SK-N-SH treated with all-trans-retinoic acid at 6 μM for 48 hours (cell line): ENCODE measurements at regions not wholly inside any gene's neighbourhood (a gene's known extent, or its start where the extent isn't known, plus 50 kb on each side); places are given as distances from the start of the nearest gene placed in this dataset.

Source experiments
- ARNTL ChIP-seq: fragments of 450-650 bp; formaldehyde crosslinking; IDR thresholded peaks from 2 replicates; pipeline ENCODE4 v1.5.0; 2020; ENCODE audit warnings: low read depth, mild to moderate bottlenecking, moderate library complexity, borderline replicate concordance
- RARB ChIP-seq: fragments of 250-450 bp; sonication (Bioruptor Pico); IDR thresholded peaks from 2 replicates; pipeline ENCODE4 v1.8.0; 2021; ENCODE audit warnings: mild to moderate bottlenecking, moderate library complexity
- TCF4 ChIP-seq: fragments of 250-450 bp; sonication (Bioruptor Pico); IDR thresholded peaks from 2 replicates; pipeline ENCODE4 v1.8.0; 2021; ENCODE audit warnings: mild to moderate bottlenecking, moderate library complexity, borderline replicate concordance
- ZFP30 ChIP-seq: fragments of 450-650 bp; formaldehyde crosslinking; IDR thresholded peaks from 2 replicates; pipeline ENCODE4 v1.5.0; 2022; ENCODE audit warnings: mild to moderate bottlenecking, moderate library complexity
- TF ChIP-seq, protein P1 (sequence below): fragments of 250-450 bp; sonication (Bioruptor Pico); IDR thresholded peaks from 2 replicates; pipeline ENCODE4 v1.8.0; 2020; ENCODE audit warnings: mild to moderate bottlenecking, moderate library complexity, borderline replicate concordance
- TF ChIP-seq, protein P2 (sequence below): fragments of 250-450 bp; sonication (Bioruptor Pico); IDR thresholded peaks from 2 replicates; pipeline ENCODE4 v1.5.1; 2021; ENCODE audit warnings: mild to moderate bottlenecking, moderate library complexity
- TF ChIP-seq, protein P3 (sequence below): fragments of 250-450 bp; sonication (Bioruptor Pico); IDR thresholded peaks from 2 replicates; pipeline ENCODE4 v1.5.1; 2020; ENCODE audit warnings: low read depth, mild to moderate bottlenecking, moderate library complexity

DNA sequence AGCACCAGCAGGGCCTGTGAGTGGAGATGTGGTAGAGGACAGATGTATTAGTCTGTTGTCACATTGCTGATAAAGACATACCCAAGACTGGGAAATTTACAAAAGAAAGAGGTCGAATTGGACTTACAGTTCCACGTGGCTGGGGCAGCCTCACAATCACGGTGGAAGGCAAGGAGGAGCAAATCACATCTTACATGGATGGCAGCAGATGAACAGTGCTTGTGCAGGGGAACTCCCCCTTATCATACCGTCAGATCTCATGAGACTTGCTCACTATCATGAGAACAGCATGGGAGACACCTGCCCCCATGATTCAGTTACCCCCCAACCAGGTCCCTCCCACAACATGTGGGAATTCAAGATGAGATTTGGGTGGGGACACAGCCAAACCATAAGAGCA, 361.9 kb downstream of the VRK1 start:
- TF ChIP-seq TCF4 (CRISPR knock-in tag): no peak
- TF ChIP-seq, protein P1, sequence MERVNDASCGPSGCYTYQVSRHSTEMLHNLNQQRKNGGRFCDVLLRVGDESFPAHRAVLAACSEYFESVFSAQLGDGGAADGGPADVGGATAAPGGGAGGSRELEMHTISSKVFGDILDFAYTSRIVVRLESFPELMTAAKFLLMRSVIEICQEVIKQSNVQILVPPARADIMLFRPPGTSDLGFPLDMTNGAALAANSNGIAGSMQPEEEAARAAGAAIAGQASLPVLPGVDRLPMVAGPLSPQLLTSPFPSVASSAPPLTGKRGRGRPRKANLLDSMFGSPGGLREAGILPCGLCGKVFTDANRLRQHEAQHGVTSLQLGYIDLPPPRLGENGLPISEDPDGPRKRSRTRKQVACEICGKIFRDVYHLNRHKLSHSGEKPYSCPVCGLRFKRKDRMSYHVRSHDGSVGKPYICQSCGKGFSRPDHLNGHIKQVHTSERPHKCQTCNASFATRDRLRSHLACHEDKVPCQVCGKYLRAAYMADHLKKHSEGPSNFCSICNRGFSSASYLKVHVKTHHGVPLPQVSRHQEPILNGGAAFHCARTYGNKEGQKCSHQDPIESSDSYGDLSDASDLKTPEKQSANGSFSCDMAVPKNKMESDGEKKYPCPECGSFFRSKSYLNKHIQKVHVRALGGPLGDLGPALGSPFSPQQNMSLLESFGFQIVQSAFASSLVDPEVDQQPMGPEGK (CRISPR knock-in tag): no peak
- no peak for TF ChIP-seq RARB (CRISPR knock-in tag)
- TF ChIP-seq ZFP30 (CRISPR knock-in tag): no peak
- TF ChIP-seq, protein P2, sequence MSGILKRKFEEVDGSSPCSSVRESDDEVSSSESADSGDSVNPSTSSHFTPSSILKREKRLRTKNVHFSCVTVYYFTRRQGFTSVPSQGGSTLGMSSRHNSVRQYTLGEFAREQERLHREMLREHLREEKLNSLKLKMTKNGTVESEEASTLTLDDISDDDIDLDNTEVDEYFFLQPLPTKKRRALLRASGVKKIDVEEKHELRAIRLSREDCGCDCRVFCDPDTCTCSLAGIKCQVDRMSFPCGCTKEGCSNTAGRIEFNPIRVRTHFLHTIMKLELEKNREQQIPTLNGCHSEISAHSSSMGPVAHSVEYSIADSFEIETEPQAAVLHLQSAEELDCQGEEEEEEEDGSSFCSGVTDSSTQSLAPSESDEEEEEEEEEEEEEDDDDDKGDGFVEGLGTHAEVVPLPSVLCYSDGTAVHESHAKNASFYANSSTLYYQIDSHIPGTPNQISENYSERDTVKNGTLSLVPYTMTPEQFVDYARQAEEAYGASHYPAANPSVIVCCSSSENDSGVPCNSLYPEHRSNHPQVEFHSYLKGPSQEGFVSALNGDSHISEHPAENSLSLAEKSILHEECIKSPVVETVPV (CRISPR knock-in tag): no peak
- TF ChIP-seq, protein P3, sequence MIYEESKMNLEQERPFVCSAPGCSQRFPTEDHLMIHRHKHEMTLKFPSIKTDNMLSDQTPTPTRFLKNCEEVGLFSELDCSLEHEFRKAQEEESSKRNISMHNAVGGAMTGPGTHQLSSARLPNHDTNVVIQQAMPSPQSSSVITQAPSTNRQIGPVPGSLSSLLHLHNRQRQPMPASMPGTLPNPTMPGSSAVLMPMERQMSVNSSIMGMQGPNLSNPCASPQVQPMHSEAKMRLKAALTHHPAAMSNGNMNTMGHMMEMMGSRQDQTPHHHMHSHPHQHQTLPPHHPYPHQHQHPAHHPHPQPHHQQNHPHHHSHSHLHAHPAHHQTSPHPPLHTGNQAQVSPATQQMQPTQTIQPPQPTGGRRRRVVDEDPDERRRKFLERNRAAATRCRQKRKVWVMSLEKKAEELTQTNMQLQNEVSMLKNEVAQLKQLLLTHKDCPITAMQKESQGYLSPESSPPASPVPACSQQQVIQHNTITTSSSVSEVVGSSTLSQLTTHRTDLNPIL (CRISPR knock-in tag): no peak
- no peak for TF ChIP-seq ARNTL (CRISPR knock-in tag)
